H1 (cell line): ENCODE measurements at regions not wholly inside any gene's neighbourhood (a gene's known extent, or its start where the extent isn't known, plus 50 kb on each side); places are given as distances from the start of the nearest gene placed in this dataset.

Experiments used
- ATF3 ChIP-seq: IDR thresholded peaks from 2 replicates; pipeline ENCODE4 v1.6.1; 2011; ENCODE audit warnings: low read depth, mild to moderate bottlenecking, low read length; ENCODE audit not compliant: insufficient read depth
- CTCF ChIP-seq, 3 experiments: IDR thresholded peaks; 1 replicate in 2 of 3; 2 replicates in 1 of 3; pipeline versions ENCODE4 v1.5.1 to v1.6.1; 2011; ENCODE audit warnings: low read length in 3 of 3, mild to moderate bottlenecking in 3 of 3, inconsistent platforms in 2 of 3, low read depth in 1 of 3, moderate library complexity in 1 of 3; ENCODE audit not compliant: insufficient read depth in 1 of 3; ENCODE audit errors: control extremely low read depth in 1 of 3
- EP300 ChIP-seq, 2 experiments: IDR thresholded peaks; 1 replicate in 1 of 2; 2 replicates in 1 of 2; pipeline ENCODE4 v1.6.1; 2011 to 2012; ENCODE audit warnings: low read depth in 2 of 2, low read length in 2 of 2, mild to moderate bottlenecking in 2 of 2, borderline replicate concordance in 1 of 2, inconsistent platforms in 1 of 2, moderate library complexity in 1 of 2
- JUN ChIP-seq: IDR thresholded peaks from 2 replicates; pipeline ENCODE4 v1.6.1; 2011; ENCODE audit warnings: low read depth, mild to moderate bottlenecking, improper control_type of control experiment, low read length
- JUND ChIP-seq: IDR thresholded peaks from 2 replicates; pipeline ENCODE4 v1.6.1; 2011; ENCODE audit warnings: mild to moderate bottlenecking, improper control_type of control experiment, low read length
- KDM1A ChIP-seq: fragments of 200-600, 300-600 bp; sonication (generic); IDR thresholded peaks from 2 replicates; pipeline ENCODE4 v1.7.1; 2016; ENCODE audit warnings: mild to moderate bottlenecking, low read length, borderline replicate concordance
- MAX ChIP-seq: IDR thresholded peaks from 2 replicates; pipeline ENCODE4 v1.6.1; 2012; ENCODE audit warnings: inconsistent platforms
- POLR2A ChIP-seq, 2 experiments: IDR thresholded peaks; 1 replicate in 1 of 2; 2 replicates in 1 of 2; pipeline ENCODE4 v1.6.1; 2011; ENCODE audit warnings: low read depth in 2 of 2, low read length in 2 of 2, mild to moderate bottlenecking in 2 of 2; ENCODE audit errors: control extremely low read depth in 1 of 2
- RNF2 ChIP-seq: fragments of 200-900, 300-1000 bp; sonication (generic); IDR thresholded peaks from 2 replicates; pipeline ENCODE4 v1.7.1; 2016; ENCODE audit warnings: borderline replicate concordance, low read depth, mild to moderate bottlenecking, antibody characterized with exemption, low read length; ENCODE audit not compliant: poor library complexity, severe bottlenecking; ENCODE audit errors: missing control alignments
- SIN3A ChIP-seq, 2 experiments: IDR thresholded peaks in 1 of 2; conservative IDR thresholded peaks in 1 of 2; 2 replicates each; pipeline ENCODE4 v1.6.1; 2011 to 2012; ENCODE audit warnings: low read length in 2 of 2, improper control_type of control experiment in 1 of 2, low read depth in 1 of 2, mild to moderate bottlenecking in 1 of 2
- SP1 ChIP-seq: IDR thresholded peaks from 2 replicates; pipeline ENCODE4 v1.6.1; 2011; ENCODE audit warnings: low read depth, low read length
- SP2 ChIP-seq: IDR thresholded peaks from 2 replicates; pipeline ENCODE4 v1.6.1; 2012; ENCODE audit warnings: mild to moderate bottlenecking, low read length, inconsistent platforms
- TAF1 ChIP-seq: IDR thresholded peaks from 2 replicates; pipeline ENCODE4 v1.6.1; 2011; ENCODE audit warnings: mild to moderate bottlenecking, low read depth, low read length
- USF2 ChIP-seq: IDR thresholded peaks from 2 replicates; pipeline ENCODE4 v1.6.1; 2011; ENCODE audit warnings: low read length, improper control_type of control experiment

- TF ChIP-seq POLR2A (IDR thresholded peaks at IDR 0.05; ENCODE audit: control extremely low read depth in 1 of 2, low read depth in 2 of 2, low read length in 2 of 2) (no peak), EP300 (IDR thresholded peaks at IDR 0.05; ENCODE audit: borderline replicate concordance in 1 of 2, low read depth in 2 of 2, low read length in 2 of 2) (no peak), SP1 (no peak), ATF3 (no peak), CTCF (IDR thresholded peaks at IDR 0.05; ENCODE audit: control extremely low read depth in 1 of 3, insufficient read depth in 1 of 3, low read depth in 1 of 3, low read length in 3 of 3) (no peak), TAF1 (no peak), JUN (no peak), SIN3A (conservative IDR thresholded peaks at IDR 0.05 in 1 of 2, IDR thresholded peaks at IDR 0.05 in 1 of 2; ENCODE audit: low read depth in 1 of 2, low read length in 2 of 2) (no peak), RNF2 (no peak), KDM1A (no peak), SP2 (no peak), JUND (no peak), MAX (no peak), USF2 (no peak)
These were observed 331.4 kb upstream of the KLHL29 start for GRCh38 chr2:23053601-23054000.
